ENCODE measurements at regions not wholly inside any gene's neighbourhood (a gene's known extent, or its start where the extent isn't known, plus 50 kb on each side); places are given as distances from the start of the nearest gene placed in this dataset.

DNA sequence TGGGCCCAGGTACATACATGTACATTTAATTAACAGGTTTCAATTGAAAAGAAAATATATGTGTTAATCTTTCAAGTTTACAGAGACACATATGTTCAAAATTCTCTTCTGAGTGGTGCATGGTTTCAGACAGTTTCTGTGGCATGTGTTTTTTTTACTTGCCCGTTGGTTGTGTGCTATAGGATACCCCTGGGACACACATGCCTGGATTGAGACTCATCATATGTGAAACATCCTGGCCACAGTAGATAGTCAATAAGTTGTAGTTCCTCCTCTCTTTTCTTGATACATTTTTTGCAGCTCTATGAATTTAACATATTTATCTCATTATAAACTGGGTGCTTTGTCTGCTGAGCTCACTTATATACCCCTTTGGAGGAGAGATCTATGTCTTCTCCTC, 207.8 kb upstream of the CTBP2 start:
- Mint-ChIP-seq H3K36me3 (ENCODE audit: low read depth) (no peaks in the 10 kb centered on the region), H3K4me3 (no peak overlapping the region), H3K9me3 (peaks cover 14% of the 10 kb centered on the region), H3K27ac (no peak overlapping the region), H3K4me1 (no peaks in the 10 kb centered on the region), H3K27me3 (peaks cover 4% of the 10 kb centered on the region)
- no peak for ATAC-seq (replicated peaks)

DNA sequence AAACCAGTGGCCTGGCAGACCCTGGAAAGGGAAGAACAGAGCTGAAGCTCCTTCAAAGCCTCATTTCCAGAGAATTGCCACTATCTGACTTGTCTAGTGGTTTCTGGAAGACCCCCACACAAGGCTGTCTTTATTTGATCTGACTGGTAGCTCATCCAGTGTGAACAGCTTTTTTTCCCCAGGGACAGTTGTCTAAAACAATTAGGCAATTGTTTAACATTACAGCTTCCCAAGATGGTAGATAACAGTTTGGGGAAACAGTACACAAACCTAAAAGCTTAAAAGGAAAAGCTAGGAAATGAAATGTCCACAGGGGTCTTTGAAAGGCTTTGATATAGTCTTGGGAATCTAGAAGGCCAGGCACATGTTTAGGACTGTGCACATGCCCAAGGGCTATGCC, 203.4 kb upstream of the CTBP2 start:
- Mint-ChIP-seq H3K9me3 (peaks cover 19% of the 10 kb centered on the region), H3K4me3 (no peak overlapping the region), H3K27ac (no peak overlapping the region), H3K36me3 (ENCODE audit: low read depth) (no peaks in the 10 kb centered on the region), H3K4me1 (no peaks in the 10 kb centered on the region), H3K27me3 (peaks cover 3% of the 10 kb centered on the region)
- no peak for ATAC-seq (replicated peaks)

DNA sequence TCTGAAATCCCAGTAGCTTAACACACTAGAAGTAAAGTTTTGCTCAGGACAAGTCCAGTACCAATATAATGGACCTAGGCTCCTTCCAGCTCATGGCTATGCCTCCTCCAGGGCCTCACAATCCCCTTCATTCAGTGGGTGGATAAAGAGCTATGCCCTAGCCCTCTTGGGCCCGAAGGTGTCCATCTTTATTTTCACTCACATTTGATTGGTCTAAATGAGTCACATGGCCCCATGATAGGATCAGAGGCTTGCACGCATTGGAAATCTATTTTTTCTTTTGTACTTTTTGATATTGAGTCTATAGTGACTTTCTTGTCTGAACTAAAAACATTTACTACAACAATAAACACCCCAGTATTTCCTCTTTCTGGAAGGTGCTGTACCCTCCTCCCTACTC, 202.6 kb upstream of the CTBP2 start:
- Mint-ChIP-seq H3K36me3 (ENCODE audit: low read depth) (no peaks in the 10 kb centered on the region), H3K9me3 (peaks cover 20% of the 10 kb centered on the region), H3K4me3 (no peak overlapping the region), H3K27me3 (peaks cover 3% of the 10 kb centered on the region), H3K27ac (no peak overlapping the region), H3K4me1 (no peaks in the 10 kb centered on the region)
- ATAC-seq (replicated peaks) = no peak

DNA sequence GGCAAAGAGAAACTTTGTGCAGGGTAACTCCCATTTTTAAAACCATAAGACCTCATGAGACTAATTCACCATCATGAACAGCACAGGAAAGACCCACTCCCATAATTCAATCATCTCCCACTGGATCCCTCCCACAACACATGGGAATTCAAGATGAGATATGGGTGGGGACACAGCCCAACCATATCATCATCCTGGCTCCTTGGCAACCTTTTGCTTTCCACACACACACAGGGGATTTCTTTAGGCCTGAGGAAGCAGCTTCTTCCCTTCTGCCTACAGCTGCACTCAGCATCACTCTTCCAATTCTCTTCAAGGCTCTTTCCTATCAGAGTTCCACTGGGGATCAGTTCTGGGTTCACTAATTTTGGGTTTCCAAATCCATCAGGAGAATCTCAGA, 199.0 kb upstream of the CTBP2 start:
- Mint-ChIP-seq H3K27ac (no peak overlapping the region), H3K27me3 (peaks cover 3% of the 10 kb centered on the region), H3K36me3 (ENCODE audit: low read depth) (no peaks in the 10 kb centered on the region), H3K9me3 (peaks cover 10% of the 10 kb centered on the region), H3K4me1 (no peaks in the 10 kb centered on the region), H3K4me3 (no peak overlapping the region)
- no peak for ATAC-seq (replicated peaks)

- no peak overlapping the region for H3K4me3 Mint-ChIP-seq
Observed at GRCh38 chr10:125355657-125356056, 195.3 kb upstream of the CTBP2 start.

GRCh38 chr10:125350519-125350918, 190.2 kb upstream of the CTBP2 start:
- Mint-ChIP-seq H3K27me3 (peaks cover 6% of the 10 kb centered on the region), H3K4me3 (no peak overlapping the region), H3K27ac (no peak overlapping the region), H3K4me1 (no peaks in the 10 kb centered on the region), H3K36me3 (ENCODE audit: low read depth) (no peaks in the 10 kb centered on the region), H3K9me3 (no peaks in the 10 kb centered on the region)
- ATAC-seq (replicated peaks) = no peak

More at GRCh38 chr10:125355657-125356056, 195.3 kb upstream of the CTBP2 start:
- Mint-ChIP-seq H3K27me3 (no peaks in the 10 kb centered on the region), H3K4me1 (no peaks in the 10 kb centered on the region), H3K27ac (no peak overlapping the region), H3K9me3 (peaks cover 7% of the 10 kb centered on the region), H3K36me3 (ENCODE audit: low read depth) (no peaks in the 10 kb centered on the region)
- no peak for ATAC-seq (replicated peaks)

GRCh38 chr10:125348536-125348935, 188.2 kb upstream of the CTBP2 start:
- peaks cover 10% of the 10 kb centered on the region for H3K27me3 Mint-ChIP-seq
- no peak overlapping the region for H3K4me3 Mint-ChIP-seq
- no peaks in the 10 kb centered on the region for H3K4me1 Mint-ChIP-seq
- peaks cover 4% of the 10 kb centered on the region for H3K9me3 Mint-ChIP-seq
- no peak overlapping the region for H3K27ac Mint-ChIP-seq
- no peak for ATAC-seq (replicated peaks)
- H3K36me3 Mint-ChIP-seq (ENCODE audit: low read depth) = no peaks in the 10 kb centered on the region

- Mint-ChIP-seq H3K4me3 (no peak overlapping the region), H3K36me3 (ENCODE audit: low read depth) (no peaks in the 10 kb centered on the region), H3K27ac (no peak overlapping the region), H3K4me1 (no peaks in the 10 kb centered on the region), H3K27me3 (peaks cover 10% of the 10 kb centered on the region), H3K9me3 (peaks cover 4% of the 10 kb centered on the region)
- ATAC-seq (replicated peaks) = no peak
Observed at GRCh38 chr10:125344573-125345171, 184.3 kb upstream of the CTBP2 start.

- ATAC-seq (replicated peaks) = no peak
- Mint-ChIP-seq H3K27ac (no peak overlapping the region), H3K4me3 (no peak overlapping the region), H3K9me3 (peaks cover 4% of the 10 kb centered on the region), H3K36me3 (ENCODE audit: low read depth) (no peaks in the 10 kb centered on the region), H3K27me3 (peaks cover 10% of the 10 kb centered on the region), H3K4me1 (no peaks in the 10 kb centered on the region)
Observed at GRCh38 chr10:125343983-125344382, 183.6 kb upstream of the CTBP2 start.

GRCh38 chr10:125343118-125343925, 183.0 kb upstream of the CTBP2 start:
- no peak for ATAC-seq (replicated peaks)
- Mint-ChIP-seq H3K4me3 (no peak overlapping the region), H3K9me3 (peaks cover 7% of the 10 kb centered on the region), H3K4me1 (no peaks in the 10 kb centered on the region), H3K27me3 (peaks cover 5% of the 10 kb centered on the region), H3K36me3 (ENCODE audit: low read depth) (no peaks in the 10 kb centered on the region), H3K27ac (no peak overlapping the region)

DNA sequence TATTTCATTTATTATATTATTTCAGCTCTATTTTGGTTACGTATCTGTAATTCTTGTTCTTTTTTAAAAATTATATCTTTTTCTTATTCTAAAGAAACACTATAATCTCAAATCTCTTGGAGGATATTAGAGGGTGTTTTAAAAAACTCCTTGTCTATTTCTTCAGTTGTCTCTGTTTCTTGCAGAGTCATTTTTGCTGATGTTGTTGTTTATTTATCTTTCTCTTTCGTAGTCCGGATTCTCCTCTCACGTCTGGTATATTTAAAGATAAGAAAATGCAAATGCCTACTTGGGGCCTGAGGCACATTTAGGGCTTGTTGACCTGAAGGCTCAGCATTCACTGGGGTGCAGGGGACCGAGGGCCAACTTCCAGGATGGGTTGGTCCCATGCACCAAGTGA, 181.2 kb upstream of the CTBP2 start:
- peaks cover 10% of the 10 kb centered on the region for H3K9me3 Mint-ChIP-seq
- H3K27me3 Mint-ChIP-seq = peaks cover 4% of the 10 kb centered on the region
- no peak for ATAC-seq (replicated peaks)
- no peaks in the 10 kb centered on the region for H3K4me1 Mint-ChIP-seq
- H3K36me3 Mint-ChIP-seq (ENCODE audit: low read depth) = no peaks in the 10 kb centered on the region
- no peak overlapping the region for H3K27ac Mint-ChIP-seq
- H3K4me3 Mint-ChIP-seq = no peak overlapping the region

- H3K27ac Mint-ChIP-seq = no peak overlapping the region
- peaks cover 10% of the 10 kb centered on the region for H3K9me3 Mint-ChIP-seq
- H3K4me3 Mint-ChIP-seq = no peak overlapping the region
- no peaks in the 10 kb centered on the region for H3K4me1 Mint-ChIP-seq
- peaks cover 4% of the 10 kb centered on the region for H3K27me3 Mint-ChIP-seq
- ATAC-seq (replicated peaks) = no peak
- H3K36me3 Mint-ChIP-seq (ENCODE audit: low read depth) = no peaks in the 10 kb centered on the region
Observed at GRCh38 chr10:125340903-125341302, 180.5 kb upstream of the CTBP2 start.

DNA sequence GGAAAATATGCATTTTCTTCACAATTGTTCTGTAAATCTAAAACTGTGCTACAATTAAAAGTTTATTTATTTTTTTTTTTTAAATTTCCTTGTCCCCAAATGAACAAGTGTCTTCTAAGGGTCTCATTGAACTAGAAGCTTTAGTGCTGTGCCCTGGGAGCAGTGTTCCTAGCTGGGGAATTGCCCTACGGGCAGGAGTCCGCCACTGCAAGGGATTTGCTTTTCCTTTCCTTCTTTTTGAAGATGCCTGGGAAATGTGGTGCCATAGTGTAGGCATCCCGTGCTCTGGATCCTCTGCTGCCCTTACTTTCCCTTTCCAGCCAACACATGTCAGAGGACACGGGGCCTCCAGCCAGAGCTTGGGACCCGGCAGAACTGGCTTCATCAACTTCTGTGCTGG, 177.1 kb upstream of the CTBP2 start:
- H3K4me3 Mint-ChIP-seq = no peak overlapping the region
- H3K27me3 Mint-ChIP-seq = no peaks in the 10 kb centered on the region

DNA sequence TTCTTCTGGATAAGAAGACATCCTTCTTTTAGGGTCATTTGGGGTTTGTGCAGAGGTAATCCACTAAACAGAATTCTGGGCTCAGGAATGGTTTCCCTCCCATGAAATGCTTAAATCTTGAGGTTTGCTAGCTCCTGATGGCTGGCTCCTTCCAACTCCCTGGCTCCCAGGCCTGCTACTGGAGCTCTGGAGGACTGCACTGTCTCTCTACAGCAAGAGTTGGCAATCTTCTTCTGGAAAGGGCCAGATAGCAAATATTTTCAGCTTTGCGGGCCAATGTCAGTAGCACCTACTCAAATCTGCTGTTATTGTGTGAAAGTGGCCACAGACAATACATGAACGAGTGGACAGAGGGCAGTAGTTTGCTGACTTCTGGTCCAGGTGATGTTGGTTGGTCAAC, 174.2 kb upstream of the CTBP2 start:
- H3K36me3 Mint-ChIP-seq (ENCODE audit: low read depth) = no peaks in the 10 kb centered on the region
- H3K27ac Mint-ChIP-seq = no peak overlapping the region
- no peak for ATAC-seq (replicated peaks)
- no peaks in the 10 kb centered on the region for H3K4me1 Mint-ChIP-seq
- peaks cover 6% of the 10 kb centered on the region for H3K9me3 Mint-ChIP-seq
- H3K27me3 Mint-ChIP-seq = no peaks in the 10 kb centered on the region
- H3K4me3 Mint-ChIP-seq = no peak overlapping the region

More for the DNA sequence above, 177.1 kb upstream of the CTBP2 start:
- H3K36me3 Mint-ChIP-seq (ENCODE audit: low read depth) = no peaks in the 10 kb centered on the region
- no peak overlapping the region for H3K27ac Mint-ChIP-seq
- no peak for ATAC-seq (replicated peaks)
- no peaks in the 10 kb centered on the region for H3K4me1 Mint-ChIP-seq
- peaks cover 6% of the 10 kb centered on the region for H3K9me3 Mint-ChIP-seq

DNA sequence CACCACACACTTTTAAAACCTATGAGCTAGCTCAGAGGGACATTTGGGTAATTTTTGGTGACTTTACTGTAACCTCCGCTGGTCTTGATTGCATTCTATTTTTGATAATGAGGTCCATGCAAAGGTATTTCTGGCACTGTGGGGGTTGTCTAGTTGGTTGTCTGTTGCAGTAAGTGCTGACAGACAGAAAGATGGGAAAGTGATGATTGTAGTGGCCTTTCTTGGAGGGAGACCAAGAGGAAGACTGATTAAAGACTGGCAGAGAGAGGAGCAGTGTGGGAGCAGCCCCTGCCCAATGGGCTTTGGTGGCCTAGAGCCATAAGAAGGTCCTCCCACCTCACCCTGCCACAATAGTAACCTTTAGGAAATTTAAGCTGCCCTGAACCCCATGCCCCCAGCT, 173.4 kb upstream of the CTBP2 start:
- no peaks in the 10 kb centered on the region for H3K36me3 Mint-ChIP-seq (ENCODE audit: low read depth)
- no peak overlapping the region for H3K4me3 Mint-ChIP-seq
- H3K27ac Mint-ChIP-seq = no peak overlapping the region
- no peak for ATAC-seq (replicated peaks)
- H3K4me1 Mint-ChIP-seq = no peaks in the 10 kb centered on the region
- peaks cover 6% of the 10 kb centered on the region for H3K9me3 Mint-ChIP-seq
- H3K27me3 Mint-ChIP-seq = no peaks in the 10 kb centered on the region
